Kidney (tissue), 13 donors: ENCODE measurements at regions not wholly inside any gene's neighbourhood (a gene's known extent, or its start where the extent isn't known, plus 50 kb on each side); places are given as distances from the start of the nearest gene placed in this dataset.

Experiments used
- DNase-seq, 5 donors: peaks; one replicate each; pipeline ENCODE4 v3.0.0-alpha.2; 2013 to 2020
- FAIRE-seq: peaks from 2 replicates; lab custom pipeline; 2012; peaks lifted over from hg19 to GRCh38; lab: Jason Lieb, UNC
- H3K27ac ChIP-seq, 2 donors: one replicate each; pipeline ENCODE4 v1.7.0; 2013; ENCODE audit warnings: low read depth in 2 of 2, low read length in 2 of 2, inconsistent platforms in 1 of 2
- H3K27me3 ChIP-seq: one replicate; pipeline ENCODE4 v1.7.1; 2013; ENCODE audit warnings: low read length, inconsistent platforms; ENCODE audit not compliant: control insufficient read depth, insufficient read depth
- H3K36me3 ChIP-seq, 3 donors: one replicate each; pipeline versions ENCODE4 v1.7.0 to v1.7.1; 2013; ENCODE audit warnings: low read length in 3 of 3, control low read depth in 1 of 3, inconsistent platforms in 1 of 3; ENCODE audit not compliant: insufficient read depth in 3 of 3, control insufficient read depth in 2 of 3
- H3K4me1 ChIP-seq, 3 donors: one replicate each; pipeline versions ENCODE4 v1.7.0 to v1.7.1; 2013; ENCODE audit warnings: low read length in 3 of 3, inconsistent platforms in 1 of 3, low read depth in 1 of 3; ENCODE audit not compliant: control insufficient read depth in 2 of 3, insufficient read depth in 2 of 3
- H3K4me3 ChIP-seq, 3 donors: one replicate each; pipeline versions ENCODE4 v1.7.0 to v1.8.1; 2013; ENCODE audit warnings: low read length in 3 of 3, control low read depth in 1 of 3, inconsistent platforms in 1 of 3
- H3K9ac ChIP-seq, 3 donors: one replicate each; pipeline versions ENCODE4 v1.7.0 to v1.7.1; 2013; ENCODE audit warnings: low read length in 3 of 3, control low read depth in 1 of 3, inconsistent platforms in 1 of 3
- H3K9me3 ChIP-seq, 3 donors: one replicate each; pipeline versions ENCODE4 v1.7.0 to v1.7.1; 2013; ENCODE audit warnings: low read length in 3 of 3, control low read depth in 1 of 3, inconsistent platforms in 1 of 3; ENCODE audit not compliant: control insufficient read depth in 2 of 3, insufficient read depth in 1 of 3
- intact Hi-C: fragments of 100-400 bp; cut with DNase I; formaldehyde crosslinking; loops from one replicate; pipeline ENCODE4 v1.11.1; 2022
- TF ChIP-seq, protein P1 (sequence below): IDR thresholded peaks from 3 replicates; pipeline ENCODE4 v1.5.1; 2012; ENCODE audit warnings: mild to moderate bottlenecking, moderate library complexity, borderline replicate concordance; ENCODE audit not compliant: insufficient read depth; ENCODE audit errors: extremely low read depth
- donor health status: control.
- donor health status: control.
- donor health status: control.
- donor health status: control.
- donor health status: control.
- donor health status: DM: yes; HTN: yes; CAD: no.
- donor health status: Normal renal cell carcinoma (clear cell type).

- H3K9me3 ChIP-seq, result peaks cover 0 to 6% (median 0%) of the 10 kb centered on the region in 3 donors
- no peaks in the 10 kb centered on the region for H3K4me1 ChIP-seq
- no peak overlapping the region for H3K27ac ChIP-seq
- TF ChIP-seq, protein P1, sequence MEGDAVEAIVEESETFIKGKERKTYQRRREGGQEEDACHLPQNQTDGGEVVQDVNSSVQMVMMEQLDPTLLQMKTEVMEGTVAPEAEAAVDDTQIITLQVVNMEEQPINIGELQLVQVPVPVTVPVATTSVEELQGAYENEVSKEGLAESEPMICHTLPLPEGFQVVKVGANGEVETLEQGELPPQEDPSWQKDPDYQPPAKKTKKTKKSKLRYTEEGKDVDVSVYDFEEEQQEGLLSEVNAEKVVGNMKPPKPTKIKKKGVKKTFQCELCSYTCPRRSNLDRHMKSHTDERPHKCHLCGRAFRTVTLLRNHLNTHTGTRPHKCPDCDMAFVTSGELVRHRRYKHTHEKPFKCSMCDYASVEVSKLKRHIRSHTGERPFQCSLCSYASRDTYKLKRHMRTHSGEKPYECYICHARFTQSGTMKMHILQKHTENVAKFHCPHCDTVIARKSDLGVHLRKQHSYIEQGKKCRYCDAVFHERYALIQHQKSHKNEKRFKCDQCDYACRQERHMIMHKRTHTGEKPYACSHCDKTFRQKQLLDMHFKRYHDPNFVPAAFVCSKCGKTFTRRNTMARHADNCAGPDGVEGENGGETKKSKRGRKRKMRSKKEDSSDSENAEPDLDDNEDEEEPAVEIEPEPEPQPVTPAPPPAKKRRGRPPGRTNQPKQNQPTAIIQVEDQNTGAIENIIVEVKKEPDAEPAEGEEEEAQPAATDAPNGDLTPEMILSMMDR, result no peak
- no peaks in the 10 kb centered on the region for H3K27me3 ChIP-seq
- intact Hi-C loops, result no loop called here
- H3K9ac ChIP-seq, result no peak overlapping the region
- no peaks in the 10 kb centered on the region for H3K36me3 ChIP-seq
- DNase-seq (no peak), FAIRE-seq (no peak)
- no peak overlapping the region for H3K4me3 ChIP-seq
These were observed 66.6 kb upstream of the STAM2 start for GRCh38 chr2:152241948-152242729.

- H3K9me3 ChIP-seq, result peaks cover 0 to 6% (median 0%) of the 10 kb centered on the region in 3 donors
- H3K36me3 ChIP-seq, result no peaks in the 10 kb centered on the region
- H3K9ac ChIP-seq, result no peak overlapping the region
- H3K4me3 ChIP-seq, result no peak overlapping the region
- no peaks in the 10 kb centered on the region for H3K4me1 ChIP-seq
- H3K27ac ChIP-seq, result no peak overlapping the region
- peak in 3 of 5 donors; percentile 15 to 49 (median 22) for DNase-seq
- no peaks in the 10 kb centered on the region for H3K27me3 ChIP-seq
- FAIRE-seq, result no peak
- intact Hi-C loops, result no loop called here
- TF ChIP-seq, protein P1, result no peak
These were observed 67.4 kb upstream of the STAM2 start for GRCh38 chr2:152242787-152243472.

DNA sequence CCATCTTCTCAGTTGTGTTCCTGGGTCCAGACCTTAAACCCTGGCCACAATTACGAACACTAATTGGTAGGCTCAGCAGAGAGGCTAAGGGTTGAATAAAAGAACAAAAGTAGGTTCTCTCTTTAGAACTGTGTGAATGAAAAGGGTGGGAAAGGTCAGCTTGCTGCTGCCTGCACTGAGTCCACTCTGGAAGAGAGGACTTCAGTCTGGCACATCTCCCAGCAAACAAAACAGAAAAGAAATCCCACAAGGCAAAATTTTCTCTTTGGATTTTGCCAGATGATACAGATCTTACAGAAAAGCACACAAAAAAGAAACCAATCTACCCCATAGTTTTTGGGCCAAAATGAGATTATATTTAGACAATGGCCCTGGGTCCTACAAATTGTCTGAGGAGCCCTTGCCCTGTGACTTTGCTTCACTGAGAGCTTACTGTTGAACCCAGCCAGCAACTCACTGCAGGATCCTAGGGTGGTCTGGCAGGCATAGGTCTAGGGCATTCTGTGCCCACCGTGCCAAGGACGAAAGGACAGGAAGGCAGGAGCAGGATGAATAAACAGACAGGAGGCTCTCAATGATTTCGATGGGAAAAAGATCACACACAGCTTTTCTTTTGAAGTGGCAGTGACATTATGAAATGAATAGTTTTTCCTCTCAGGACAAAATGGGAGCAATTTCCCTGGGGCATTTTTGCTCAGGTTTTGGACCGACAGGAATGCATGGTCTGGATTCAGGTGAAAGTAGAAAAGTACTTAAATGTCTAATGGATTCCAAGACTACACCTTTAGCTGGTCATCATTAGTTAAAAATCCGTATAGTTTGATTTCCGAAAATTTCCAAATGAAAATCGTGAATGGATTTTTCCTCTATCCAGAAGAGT, 68.4 kb upstream of the STAM2 start:
- Histone ChIP-seq H3K27ac (no peak overlapping the region), H3K9ac (no peak overlapping the region), H3K4me3 (no peak overlapping the region), H3K36me3 (no peaks in the 10 kb centered on the region), H3K27me3 (no peaks in the 10 kb centered on the region), H3K9me3 (peaks cover 0 to 6% (median 0%) of the 10 kb centered on the region in 3 donors), H3K4me1 (no peaks in the 10 kb centered on the region)
- intact Hi-C loops, result no loop called here
- FAIRE-seq (no peak), DNase-seq (no peak)
- TF ChIP-seq, protein P1, result no peak
